ENCODE measurements at regions not wholly inside any gene's neighbourhood (a gene's known extent, or its start where the extent isn't known, plus 50 kb on each side); places are given as distances from the start of the nearest gene placed in this dataset.
A peak's percentile ranks its signal among the peaks of the same experiment; 100 is the strongest.

DNA sequence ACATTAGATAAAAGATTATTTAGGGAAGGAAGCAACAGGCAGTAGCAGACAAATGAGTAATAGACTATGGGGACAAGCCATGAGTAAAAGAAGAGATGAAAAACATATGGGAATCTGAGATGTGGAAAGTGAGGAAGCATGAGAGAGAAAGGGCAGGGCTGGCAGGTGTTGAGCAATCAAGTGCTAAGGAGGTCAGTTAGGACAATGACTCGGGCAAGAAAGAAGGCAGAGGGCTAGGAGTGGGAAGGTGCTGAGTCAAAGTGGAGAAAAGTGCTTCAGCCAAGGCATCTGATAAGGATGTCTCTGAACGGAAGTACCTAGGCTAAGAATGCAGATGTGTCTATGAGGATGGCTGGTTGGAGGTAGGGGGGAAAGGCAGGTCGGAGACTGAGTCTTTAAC lies 291.9 kb upstream of the HTR2A start:
- peaks cover 28% of the 10 kb centered on the region for H3K4me1 ChIP-seq (ENCODE audit: insufficient read depth)

DNA sequence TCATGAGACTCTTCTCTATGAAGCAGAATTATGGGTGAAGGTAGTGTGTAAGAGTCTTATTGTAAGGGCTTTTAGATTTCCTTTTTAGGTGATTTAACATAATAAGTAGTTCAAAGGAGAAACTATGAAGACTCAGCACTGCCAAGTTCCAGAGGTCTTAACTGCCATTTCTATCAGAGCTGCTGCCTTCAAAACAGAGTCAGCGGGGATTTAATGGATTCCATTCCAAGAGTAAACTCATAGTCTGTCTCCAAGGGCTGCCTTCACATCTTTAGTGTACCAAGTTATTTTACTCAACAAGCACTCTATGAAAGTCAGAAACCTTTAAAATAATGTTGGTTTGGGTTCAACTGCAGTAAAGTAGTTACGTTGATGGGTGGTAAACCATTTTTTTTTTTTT lies 289.6 kb upstream of the HTR2A start:
- WGBS, 2 experiments (ENCODE audit: low coverage in 1 of 2, low lambda C conversion rate in 2 of 2, missing lambda C conversion rate in 2 of 2) = 97 to 100% methylated on average over 2 of the region's 2 CpGs
- Histone ChIP-seq H3K27ac (no peak overlapping the region), H3K4me2 (ENCODE audit: unreplicated experiment) (no peak overlapping the region), H3K36me3 (ENCODE audit: low read depth) (no peaks in the 10 kb centered on the region), H3K4me1 (ENCODE audit: insufficient read depth) (peaks cover 31% of the 10 kb centered on the region), H2AFZ (no peak overlapping the region), H3K9ac (no peak overlapping the region), H3K27me3 (replicated peaks; ENCODE audit: insufficient read depth) (no peaks in the 10 kb centered on the region), H4K20me1 (ENCODE audit: insufficient read depth) (no peaks in the 10 kb centered on the region), H3K9me2 (ENCODE audit: insufficient read depth) (no peaks in the 10 kb centered on the region), H3K9me3 (ENCODE audit: low read depth) (no peaks in the 10 kb centered on the region), H3K79me2 (ENCODE audit: insufficient read depth) (no peaks in the 10 kb centered on the region), H3F3A (ENCODE audit: insufficient read depth) (peaks cover 33% of the 10 kb centered on the region), H3K4me3 (no peak overlapping the region)
- TF ChIP-seq EZH2phosphoT487 (IDR thresholded peaks at IDR 0.05; ENCODE audit: insufficient read depth, low read depth) (no peak), EZH2 (IDR thresholded peaks at IDR 0.05; ENCODE audit: insufficient read depth, poor library complexity, severe bottlenecking) (no peak)
- in situ Hi-C loops (cut with MboI) = no loop called here
- DNase-seq = no peak

More for the DNA sequence above, 291.9 kb upstream of the HTR2A start:
- no peaks in the 10 kb centered on the region for H3K27me3 ChIP-seq (replicated peaks; ENCODE audit: insufficient read depth)
- peak overlapping the region; percentile 64 for H3K27ac ChIP-seq
- H3K79me2 ChIP-seq (ENCODE audit: insufficient read depth) = no peaks in the 10 kb centered on the region
- H2AFZ ChIP-seq = no peak overlapping the region
- H3K4me2 ChIP-seq (ENCODE audit: unreplicated experiment) = peak overlapping the region; percentile 45
- in situ Hi-C loops (cut with MboI) = no loop called here
- no peaks in the 10 kb centered on the region for H3K9me2 ChIP-seq (ENCODE audit: insufficient read depth)
- H3K4me3 ChIP-seq = no peak overlapping the region
- H3F3A ChIP-seq (ENCODE audit: insufficient read depth) = peaks cover 27% of the 10 kb centered on the region
- TF ChIP-seq EZH2phosphoT487 (IDR thresholded peaks at IDR 0.05; ENCODE audit: insufficient read depth, low read depth) (peak; percentile 80; the same call in 1 of the 2 replicates), EZH2 (IDR thresholded peaks at IDR 0.05; ENCODE audit: insufficient read depth, poor library complexity, severe bottlenecking) (no peak)
- no peaks in the 10 kb centered on the region for H3K36me3 ChIP-seq (ENCODE audit: low read depth)
- H3K9me3 ChIP-seq (ENCODE audit: low read depth) = no peaks in the 10 kb centered on the region
- WGBS, 2 experiments (ENCODE audit: low coverage in 1 of 2, low lambda C conversion rate in 2 of 2, missing lambda C conversion rate in 2 of 2) = 14 to 15% methylated on average over 3 of the region's 3 CpGs
- no peak overlapping the region for H3K9ac ChIP-seq
- no peaks in the 10 kb centered on the region for H4K20me1 ChIP-seq (ENCODE audit: insufficient read depth)
- DNase-seq = peak; percentile 94

GRCh38 chr13:47184321-47184720 lies 287.5 kb upstream of the HTR2A start:
- H3K4me2 ChIP-seq (ENCODE audit: unreplicated experiment) = peak overlapping the region; percentile 66
- no peaks in the 10 kb centered on the region for H3K79me2 ChIP-seq (ENCODE audit: insufficient read depth)
- no peaks in the 10 kb centered on the region for H3K36me3 ChIP-seq (ENCODE audit: low read depth)
- peaks cover 30% of the 10 kb centered on the region for H3F3A ChIP-seq (ENCODE audit: insufficient read depth)
- H3K4me1 ChIP-seq (ENCODE audit: insufficient read depth) = peaks cover 28% of the 10 kb centered on the region
- H3K9me2 ChIP-seq (ENCODE audit: insufficient read depth) = no peaks in the 10 kb centered on the region
- H4K20me1 ChIP-seq (ENCODE audit: insufficient read depth) = no peaks in the 10 kb centered on the region
- H3K9ac ChIP-seq = no peak overlapping the region
- H3K9me3 ChIP-seq (ENCODE audit: low read depth) = no peaks in the 10 kb centered on the region
- H3K4me3 ChIP-seq = no peak overlapping the region
- in situ Hi-C loops (cut with MboI) = no loop called here
- peak; percentile 61 for DNase-seq
- TF ChIP-seq EZH2phosphoT487 (IDR thresholded peaks at IDR 0.05; ENCODE audit: insufficient read depth, low read depth) (no peak), EZH2 (IDR thresholded peaks at IDR 0.05; ENCODE audit: insufficient read depth, poor library complexity, severe bottlenecking) (no peak)
- no peaks in the 10 kb centered on the region for H3K27me3 ChIP-seq (replicated peaks; ENCODE audit: insufficient read depth)
- no peak overlapping the region for H2AFZ ChIP-seq
- peak overlapping the region; percentile 19; the same call in 1 of the 2 replicates for H3K27ac ChIP-seq

DNA sequence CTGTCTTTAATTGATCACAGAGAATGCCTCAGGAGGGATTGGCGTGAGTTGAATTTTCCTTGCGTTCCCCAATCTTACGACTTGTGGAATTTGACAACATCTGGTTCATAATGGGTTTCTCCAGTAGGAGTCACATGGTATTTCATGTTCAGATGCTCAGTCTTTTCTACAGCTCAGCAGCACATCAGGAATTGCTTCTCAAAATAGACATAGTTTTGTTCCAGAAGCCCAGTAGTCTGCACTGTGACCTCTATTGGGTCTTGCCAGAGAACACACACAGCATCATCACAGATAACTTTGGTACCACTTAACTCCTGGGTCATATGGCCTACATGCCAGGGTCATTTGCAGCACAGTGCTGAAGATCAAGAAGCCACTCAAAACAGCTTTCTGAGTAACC lies 282.5 kb upstream of the HTR2A start:
- H3K27me3 ChIP-seq (replicated peaks; ENCODE audit: insufficient read depth) = no peaks in the 10 kb centered on the region
- DNase-seq = no peak
- H4K20me1 ChIP-seq (ENCODE audit: insufficient read depth) = no peaks in the 10 kb centered on the region
- H3K4me1 ChIP-seq (ENCODE audit: insufficient read depth) = peaks cover 22% of the 10 kb centered on the region
- H3K4me3 ChIP-seq = no peak overlapping the region
- no peak overlapping the region for H3K27ac ChIP-seq
- in situ Hi-C loops (cut with MboI) = loop anchor here (5.0 kb wide), 1 partner anchor 52 kb away; no protein-coding TSS in a partner anchor
- no peak overlapping the region for H3K9ac ChIP-seq
- H3K9me2 ChIP-seq (ENCODE audit: insufficient read depth) = no peaks in the 10 kb centered on the region
- H3F3A ChIP-seq (ENCODE audit: insufficient read depth) = peaks cover 28% of the 10 kb centered on the region
- 76 to 81% methylated on average over 3 of the region's 3 CpGs for WGBS, 2 experiments (ENCODE audit: low coverage in 1 of 2, low lambda C conversion rate in 2 of 2, missing lambda C conversion rate in 2 of 2)
- H3K36me3 ChIP-seq (ENCODE audit: low read depth) = no peaks in the 10 kb centered on the region
- no peak overlapping the region for H3K4me2 ChIP-seq (ENCODE audit: unreplicated experiment)
- H2AFZ ChIP-seq = no peak overlapping the region
- H3K79me2 ChIP-seq (ENCODE audit: insufficient read depth) = no peaks in the 10 kb centered on the region
- no peak for TF ChIP-seq EZH2phosphoT487 (IDR thresholded peaks at IDR 0.05; ENCODE audit: insufficient read depth, low read depth)
- TF ChIP-seq EZH2 (IDR thresholded peaks at IDR 0.05; ENCODE audit: insufficient read depth, poor library complexity, severe bottlenecking) = no peak
- no peaks in the 10 kb centered on the region for H3K9me3 ChIP-seq (ENCODE audit: low read depth)
